ENCODE measurements at regions not wholly inside any gene's neighbourhood (a gene's known extent, or its start where the extent isn't known, plus 50 kb on each side); places are given as distances from the start of the nearest gene placed in this dataset.

DNA sequence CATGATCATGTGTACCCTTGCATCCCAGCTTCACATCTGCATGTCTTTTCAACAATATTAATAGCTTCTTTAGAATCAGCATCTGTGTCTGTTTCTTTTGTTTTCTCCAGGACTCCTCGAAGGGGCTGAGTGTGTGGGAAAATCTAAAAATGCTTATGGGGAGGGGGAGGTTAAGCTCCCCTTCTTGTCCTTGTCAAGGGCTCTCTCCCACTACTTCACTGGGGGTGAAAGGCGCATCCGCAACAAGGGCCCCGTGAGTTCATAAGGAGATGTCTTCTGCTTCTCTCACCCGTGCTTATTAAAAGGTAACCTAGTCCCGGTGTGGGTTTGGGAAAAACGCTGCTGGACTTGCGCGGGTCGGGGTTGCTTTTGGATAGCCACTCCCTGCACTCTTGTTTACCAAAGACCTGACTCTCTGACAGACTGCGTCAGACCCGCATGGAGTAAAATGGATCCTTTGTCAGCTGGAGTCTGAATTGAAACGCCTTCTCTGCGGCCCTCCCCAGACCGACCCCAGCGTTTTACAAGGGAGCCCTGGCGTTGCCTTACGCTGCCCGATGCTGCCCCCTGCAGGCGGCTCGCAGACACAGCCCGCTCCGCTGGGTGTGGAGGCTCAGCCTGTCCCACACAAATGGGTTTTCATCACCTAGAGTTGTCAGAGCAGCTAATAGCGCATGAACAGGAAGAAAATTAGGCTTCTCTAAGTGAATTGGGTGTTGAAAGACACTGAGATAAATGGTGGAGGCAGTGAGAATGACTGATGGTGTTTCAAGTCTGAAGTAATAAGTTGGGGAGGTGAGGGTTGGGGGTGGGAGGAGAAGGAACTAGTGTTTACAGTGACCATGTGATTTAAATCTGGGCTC, 53.8 kb downstream of the IER5 start:
- Histone ChIP-seq H3K27me3 (no peaks in the 10 kb centered on the region), H3K4me1 (peaks cover 10% of the 10 kb centered on the region), H3K9me3 (replicated peaks) (peaks cover 4% of the 10 kb centered on the region; the same call in 1 of the 2 replicates), H3K27ac (peak overlapping the region; percentile 31; the same call in 1 of the 2 replicates), H3K4me3 (peak overlapping the region; percentile 47), H3K36me3 (no peaks in the 10 kb centered on the region)
- peak; percentile 86 to 94 for DNase-seq

DNA sequence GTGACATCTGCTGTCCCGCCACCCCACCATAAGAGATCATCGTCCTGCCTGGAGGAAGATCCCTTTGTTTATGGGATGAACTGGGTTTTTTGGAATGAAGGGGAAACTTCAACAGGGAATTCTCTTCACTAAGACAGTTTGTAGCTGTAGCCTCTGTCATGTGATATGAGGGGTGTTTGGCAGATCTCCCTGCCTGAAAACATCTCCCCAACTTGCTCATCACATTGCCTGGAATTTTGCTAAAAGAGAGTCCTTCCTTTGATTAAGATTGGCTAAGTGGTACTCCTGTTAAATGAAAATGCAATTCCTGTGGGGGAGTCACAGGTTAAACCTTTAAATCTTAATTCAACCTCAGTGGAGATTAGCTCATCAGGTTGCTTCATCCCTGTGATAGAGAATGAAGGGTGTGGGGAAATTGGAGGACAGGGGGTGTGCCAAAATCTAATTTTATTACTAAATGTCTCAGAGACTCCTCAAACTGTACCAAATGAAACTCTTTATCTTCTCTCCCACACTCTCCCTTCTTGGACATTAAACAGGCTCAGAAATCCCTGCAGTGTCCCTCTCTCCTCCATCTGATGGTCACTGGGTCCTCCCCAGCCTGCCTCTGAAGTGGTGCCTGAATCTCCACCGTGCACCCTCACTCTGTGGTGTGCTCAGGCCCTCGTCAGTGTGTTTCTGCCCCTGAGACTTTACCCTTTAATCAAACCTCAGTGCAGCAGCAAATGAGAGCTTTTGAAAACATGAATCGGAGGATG, 54.8 kb downstream of the IER5 start:
- Histone ChIP-seq H3K27me3 (no peaks in the 10 kb centered on the region), H3K27ac (no peak overlapping the region), H3K36me3 (no peaks in the 10 kb centered on the region), H3K4me1 (peaks cover 10% of the 10 kb centered on the region), H3K9me3 (replicated peaks) (peaks cover 4% of the 10 kb centered on the region; the same call in 1 of the 2 replicates), H3K4me3 (no peak overlapping the region)
- DNase-seq, result no peak

DNA sequence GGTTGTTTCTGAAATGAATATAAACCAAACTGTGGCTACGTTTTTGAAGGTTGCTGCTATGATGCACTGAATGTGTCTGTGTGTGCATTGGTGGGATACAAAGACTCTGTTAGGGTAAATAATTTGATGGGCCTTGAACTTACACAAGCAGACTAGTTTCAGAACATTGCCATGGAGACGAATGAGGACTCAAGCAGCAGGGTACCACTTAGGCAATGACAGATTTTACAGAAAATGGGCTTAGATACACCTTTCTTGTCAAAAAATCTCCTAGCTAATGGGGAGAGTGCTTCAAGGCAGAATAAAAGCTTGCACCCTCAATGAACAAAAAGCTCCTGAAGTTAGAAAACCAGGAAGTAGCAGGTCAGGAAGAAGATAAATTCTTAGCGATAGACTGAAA, 55.7 kb downstream of the IER5 start:
- Histone ChIP-seq H3K27ac (no peak overlapping the region), H3K4me1 (peaks cover 11% of the 10 kb centered on the region), H3K27me3 (no peaks in the 10 kb centered on the region), H3K9me3 (replicated peaks) (peaks cover 4% of the 10 kb centered on the region; the same call in 1 of the 2 replicates), H3K36me3 (no peaks in the 10 kb centered on the region), H3K4me3 (no peak overlapping the region)
- no peak for DNase-seq

DNA sequence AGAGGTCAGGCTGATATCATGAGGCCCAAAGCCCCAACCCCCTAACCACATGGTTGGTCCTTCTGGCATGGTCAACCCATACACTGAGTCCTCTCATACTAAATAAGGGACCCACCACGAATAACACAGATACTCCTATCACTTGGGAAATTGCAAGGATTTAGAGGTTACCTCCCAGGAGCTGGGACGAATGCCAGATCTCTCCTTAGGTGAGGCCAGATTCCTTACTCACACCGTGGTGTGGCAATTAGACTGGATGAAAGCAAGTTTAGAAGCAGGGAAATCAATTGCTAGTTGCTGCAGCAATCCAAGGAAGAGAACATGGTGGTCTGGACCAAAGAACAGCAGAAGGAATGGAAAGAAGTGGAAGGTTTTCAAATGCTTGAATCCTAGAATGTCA, 60.1 kb downstream of the IER5 start:
- Histone ChIP-seq H3K9me3 (replicated peaks) (peaks cover 4% of the 10 kb centered on the region; the same call in 1 of the 2 replicates), H3K27me3 (no peaks in the 10 kb centered on the region), H3K36me3 (no peaks in the 10 kb centered on the region), H3K27ac (no peak overlapping the region), H3K4me1 (peaks cover 19% of the 10 kb centered on the region), H3K4me3 (no peak overlapping the region)
- no peak for DNase-seq

DNA sequence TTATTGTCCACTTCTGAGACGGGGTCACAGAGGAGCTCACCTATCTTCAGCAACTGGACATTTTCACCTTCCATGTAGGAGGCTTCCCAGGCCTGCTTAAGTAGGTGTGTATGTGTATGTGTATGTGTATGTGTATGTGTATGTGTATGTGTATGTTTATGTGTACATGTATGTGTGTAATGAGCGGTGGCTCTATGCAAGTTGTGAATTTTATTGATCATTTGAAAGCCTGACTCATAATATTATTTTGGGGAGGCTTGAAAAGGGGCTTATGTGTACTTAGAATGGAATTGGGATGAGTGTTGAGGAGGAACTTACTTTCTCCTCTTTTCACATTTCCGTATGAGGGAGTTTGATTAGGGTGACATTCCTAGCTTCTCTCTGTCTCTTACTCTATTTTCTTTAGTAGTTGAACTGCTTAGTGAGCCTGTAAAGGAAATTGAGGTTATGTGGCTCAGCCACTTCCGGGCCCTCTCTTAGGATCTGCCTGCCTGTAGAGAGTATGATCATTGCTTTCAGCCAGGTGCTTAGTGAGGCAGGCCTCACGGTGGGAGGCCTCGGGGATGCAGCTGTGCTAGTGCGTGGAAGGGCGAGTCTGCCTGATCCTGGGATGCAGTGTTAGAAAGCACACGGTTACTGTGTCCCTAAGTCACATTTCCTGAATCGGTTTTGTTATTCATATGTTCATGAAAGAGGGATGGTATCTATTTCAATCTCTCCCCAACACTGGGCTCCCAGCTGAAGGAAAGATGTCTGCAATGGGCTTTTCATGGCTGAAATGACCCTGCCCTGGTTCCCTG, 61.0 kb downstream of the IER5 start:
- H3K27me3 ChIP-seq, result no peaks in the 10 kb centered on the region
- H3K4me1 ChIP-seq, result peaks cover 19% of the 10 kb centered on the region
- no peak overlapping the region for H3K27ac ChIP-seq
- H3K4me3 ChIP-seq, result no peak overlapping the region
- peak; percentile 41 to 68 for DNase-seq
- peaks cover 4% of the 10 kb centered on the region; the same call in 1 of the 2 replicates for H3K9me3 ChIP-seq (replicated peaks)
- H3K36me3 ChIP-seq, result no peaks in the 10 kb centered on the region

DNA sequence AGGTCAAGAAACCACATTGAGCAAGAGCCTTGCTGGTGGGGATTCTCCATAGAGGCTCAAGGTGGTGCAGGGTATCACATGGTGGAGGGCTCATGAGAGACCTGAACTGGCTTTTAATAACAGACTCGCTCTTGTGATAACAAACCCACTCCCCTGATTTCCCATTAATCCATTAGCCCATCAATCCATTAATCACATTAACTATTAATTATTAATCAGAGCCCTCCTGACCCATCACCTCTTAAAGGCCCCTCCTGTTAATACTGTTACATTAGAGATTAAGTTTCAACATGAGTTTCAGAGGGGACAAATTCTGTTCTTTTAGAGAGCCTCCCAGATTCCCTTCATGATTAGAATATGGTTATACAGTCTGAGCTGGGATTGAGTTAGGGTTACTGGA, 61.8 kb downstream of the IER5 start:
- Histone ChIP-seq H3K27me3 (no peaks in the 10 kb centered on the region), H3K4me1 (peaks cover 19% of the 10 kb centered on the region), H3K9me3 (replicated peaks) (peaks cover 4% of the 10 kb centered on the region; the same call in 1 of the 2 replicates), H3K4me3 (no peak overlapping the region), H3K27ac (no peak overlapping the region), H3K36me3 (no peaks in the 10 kb centered on the region)
- DNase-seq, result no peak

DNA sequence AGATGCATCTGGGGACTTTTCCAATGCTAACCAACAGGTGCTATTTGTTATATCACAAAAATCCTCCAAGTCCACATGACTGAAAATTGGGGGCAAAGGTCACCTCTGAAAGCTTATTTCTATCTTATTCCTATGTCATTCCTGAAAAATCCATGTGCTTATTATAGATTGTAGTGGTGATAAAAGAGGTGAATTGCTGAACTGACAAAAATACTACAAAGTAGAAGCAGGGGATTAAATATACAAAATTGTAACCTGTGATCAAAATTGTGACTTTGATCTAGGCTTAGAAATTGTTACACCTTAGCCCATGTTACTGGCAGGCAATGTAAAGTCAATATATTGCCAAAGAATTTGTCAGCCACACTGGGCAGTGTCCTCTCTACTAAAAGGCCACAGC, 62.3 kb downstream of the IER5 start:
- no peak overlapping the region for H3K4me3 ChIP-seq
- DNase-seq, result no peak
- peaks cover 4% of the 10 kb centered on the region; the same call in 1 of the 2 replicates for H3K9me3 ChIP-seq (replicated peaks)
- no peaks in the 10 kb centered on the region for H3K27me3 ChIP-seq
- H3K36me3 ChIP-seq, result no peaks in the 10 kb centered on the region
- no peak overlapping the region for H3K27ac ChIP-seq
- peaks cover 19% of the 10 kb centered on the region for H3K4me1 ChIP-seq

DNA sequence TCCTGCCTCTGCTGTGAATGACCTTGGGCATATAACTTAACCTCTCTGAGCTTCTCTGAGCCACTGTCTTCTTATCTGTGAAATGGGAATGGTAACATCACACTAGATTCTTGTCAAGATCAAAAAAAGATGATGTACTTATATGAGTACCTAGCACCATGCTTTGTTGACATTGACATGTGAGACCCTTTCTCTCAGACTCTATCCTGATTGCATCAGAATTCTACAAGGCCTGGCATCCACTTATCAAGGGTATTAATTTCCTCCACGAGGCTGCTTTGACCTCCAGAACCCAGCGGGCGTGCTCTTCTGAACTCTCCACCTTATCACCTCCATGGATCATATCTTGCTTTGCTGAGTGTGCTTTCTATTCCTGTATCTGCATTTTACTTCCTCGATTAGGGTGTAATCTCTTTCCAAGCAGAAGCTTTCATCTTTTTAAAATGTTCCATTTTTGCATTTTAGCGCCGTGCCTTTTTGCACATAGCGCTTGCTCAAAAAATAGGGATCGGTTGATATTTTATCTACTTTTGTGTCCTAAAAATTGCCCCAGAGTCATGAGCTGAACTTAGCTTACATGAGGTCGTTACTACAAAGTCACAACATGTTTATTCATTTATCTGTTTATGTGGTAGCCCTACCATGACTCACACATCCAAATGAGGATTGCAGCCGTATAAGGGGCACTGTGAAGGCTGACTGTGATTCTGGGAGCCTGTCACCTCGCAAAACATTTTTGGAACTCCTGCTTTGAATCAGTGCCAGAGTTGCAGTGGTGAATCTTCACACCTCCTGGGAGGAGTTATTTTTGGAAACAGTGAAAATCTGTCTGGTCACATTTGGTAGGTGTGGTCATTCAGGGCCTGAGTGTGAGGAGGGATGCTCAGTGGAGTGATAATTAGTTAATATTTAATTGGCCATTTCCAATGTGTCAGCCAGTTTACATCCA, 63.2 kb downstream of the IER5 start:
- no peak for DNase-seq
- no peaks in the 10 kb centered on the region for H3K9me3 ChIP-seq (replicated peaks)
- no peaks in the 10 kb centered on the region for H3K27me3 ChIP-seq
- H3K4me3 ChIP-seq, result no peak overlapping the region
- H3K27ac ChIP-seq, result no peak overlapping the region
- no peaks in the 10 kb centered on the region for H3K36me3 ChIP-seq
- H3K4me1 ChIP-seq, result peaks cover 19% of the 10 kb centered on the region

DNA sequence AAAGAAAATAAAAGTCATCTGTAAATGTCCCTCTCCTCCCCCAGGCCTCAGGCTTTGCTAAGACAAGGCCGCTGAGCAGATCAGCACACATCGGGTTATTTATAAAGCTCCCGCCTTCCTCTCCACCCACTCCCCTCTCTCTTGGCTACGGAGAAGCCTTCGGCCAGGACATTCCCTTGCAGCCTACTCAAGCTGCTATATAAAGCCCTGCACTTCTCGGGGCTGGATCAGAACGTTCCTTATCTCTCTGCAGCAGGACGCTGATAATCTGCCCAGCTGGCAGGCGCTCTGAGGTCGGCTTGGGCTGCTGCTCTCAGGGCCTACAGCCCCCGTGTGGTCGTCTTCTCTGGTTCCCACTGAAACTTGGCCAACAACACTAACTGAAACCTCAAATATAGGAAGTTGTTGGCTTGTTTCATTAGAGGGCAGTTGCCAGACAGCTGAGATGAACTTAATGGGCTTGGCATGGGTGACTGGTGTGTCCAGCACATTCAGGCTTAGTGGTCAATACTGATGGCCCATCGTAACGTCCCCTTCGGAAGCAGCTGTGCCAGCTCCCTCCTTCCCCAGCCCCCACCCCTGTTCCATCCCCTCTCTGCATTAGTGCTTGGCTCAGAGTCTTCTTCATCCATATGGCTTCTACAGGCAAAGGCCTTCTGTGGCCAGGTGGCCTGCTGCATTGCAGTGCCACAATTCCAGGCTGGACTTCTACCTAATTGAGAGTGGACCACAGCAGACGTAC, 64.6 kb downstream of the IER5 start:
- H3K4me3 ChIP-seq, result no peak overlapping the region
- peak; percentile 59 to 73 for DNase-seq
- peak overlapping the region; percentile 27 for H3K27ac ChIP-seq
- no peaks in the 10 kb centered on the region for H3K27me3 ChIP-seq
- H3K36me3 ChIP-seq, result no peaks in the 10 kb centered on the region
- peaks cover 19% of the 10 kb centered on the region for H3K4me1 ChIP-seq
- no peaks in the 10 kb centered on the region for H3K9me3 ChIP-seq (replicated peaks)

DNA sequence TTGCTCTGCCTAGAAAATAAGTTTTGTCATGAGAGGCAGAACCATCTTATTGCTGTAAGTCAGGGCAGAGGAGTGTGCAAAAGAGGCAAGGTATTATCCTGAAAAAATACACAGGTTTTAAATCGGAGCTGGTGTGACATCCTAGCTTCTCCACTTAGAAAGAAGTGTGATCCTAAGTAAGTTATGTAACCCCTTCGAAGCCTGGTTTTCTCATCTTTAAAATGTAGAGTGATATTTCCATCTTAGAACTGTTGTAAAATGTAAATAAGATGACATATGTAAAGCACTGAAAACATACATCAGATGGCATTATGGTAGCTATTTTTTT, 65.1 kb downstream of the IER5 start:
- H3K27ac ChIP-seq, result no peak overlapping the region

DNA sequence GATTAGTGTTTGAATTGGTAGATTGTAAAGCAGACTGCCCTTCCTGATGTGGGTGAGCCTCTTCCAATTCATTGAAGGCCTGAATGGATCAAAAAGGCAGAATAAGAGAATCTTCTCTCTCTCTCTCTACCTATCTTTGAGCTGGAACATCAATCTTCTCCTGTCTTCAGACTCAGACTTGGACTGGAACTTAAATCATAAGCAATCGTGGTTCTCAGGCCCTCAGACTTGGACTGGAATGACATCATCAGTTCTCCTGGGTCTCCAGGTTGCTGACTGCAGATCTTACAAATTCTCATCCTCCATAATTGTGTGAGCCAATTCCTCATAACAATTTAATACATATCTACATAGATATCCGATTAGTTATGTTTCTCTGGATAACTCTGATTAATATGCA, 66.8 kb downstream of the IER5 start:
- H3K27ac ChIP-seq, result no peak overlapping the region
- DNase-seq, result no peak

More for the DNA sequence above, 65.1 kb downstream of the IER5 start:
- Histone ChIP-seq H3K36me3 (no peaks in the 10 kb centered on the region), H3K9me3 (replicated peaks) (no peaks in the 10 kb centered on the region), H3K27me3 (no peaks in the 10 kb centered on the region), H3K4me3 (no peak overlapping the region), H3K4me1 (peaks cover 19% of the 10 kb centered on the region)
- DNase-seq, result no peak

DNA sequence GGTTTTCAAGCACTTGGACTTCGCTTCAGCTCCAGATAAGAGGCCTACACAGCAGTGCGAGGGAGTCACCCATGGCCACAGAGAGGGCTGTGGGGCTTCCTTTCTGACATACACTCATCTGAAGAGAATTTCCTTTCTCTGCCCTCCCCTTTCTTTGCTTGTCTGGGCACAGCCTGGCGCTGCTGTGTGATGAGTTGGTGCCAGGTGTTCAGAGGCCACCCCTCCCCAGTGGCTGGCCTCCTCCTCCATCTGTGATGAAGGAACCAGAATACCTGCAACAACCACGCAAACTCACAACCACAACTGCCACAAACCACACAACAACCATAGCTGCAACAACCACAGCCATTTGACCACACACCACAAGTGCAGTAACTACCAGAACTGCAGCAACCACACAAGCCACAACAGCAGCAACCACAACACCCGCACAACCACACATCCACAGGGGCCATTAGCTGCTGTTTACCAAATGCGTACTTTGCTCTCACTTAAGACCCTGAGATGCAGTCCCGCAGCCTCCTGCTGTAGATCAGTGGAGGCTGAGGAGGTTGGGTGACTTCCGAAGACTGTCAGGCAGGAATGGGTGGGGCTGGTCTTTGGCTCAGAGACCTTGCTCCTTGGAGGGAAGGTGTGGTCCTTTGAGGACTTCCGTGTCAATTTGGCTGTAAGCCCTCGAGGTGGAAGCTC, 71.1 kb downstream of the IER5 start:
- H3K4me3 ChIP-seq, result no peak overlapping the region
- no peak overlapping the region for H3K27ac ChIP-seq
- no peaks in the 10 kb centered on the region for H3K27me3 ChIP-seq
- H3K36me3 ChIP-seq, result no peaks in the 10 kb centered on the region
- H3K9me3 ChIP-seq (replicated peaks), result peaks cover 5% of the 10 kb centered on the region; the same call in 1 of the 2 replicates
- peaks cover 19% of the 10 kb centered on the region for H3K4me1 ChIP-seq
- peak; percentile 32 to 40 for DNase-seq

More for the DNA sequence above, 66.8 kb downstream of the IER5 start:
- Histone ChIP-seq H3K4me1 (peaks cover 15% of the 10 kb centered on the region), H3K4me3 (no peak overlapping the region), H3K27me3 (no peaks in the 10 kb centered on the region), H3K36me3 (no peaks in the 10 kb centered on the region), H3K9me3 (replicated peaks) (no peaks in the 10 kb centered on the region)

DNA sequence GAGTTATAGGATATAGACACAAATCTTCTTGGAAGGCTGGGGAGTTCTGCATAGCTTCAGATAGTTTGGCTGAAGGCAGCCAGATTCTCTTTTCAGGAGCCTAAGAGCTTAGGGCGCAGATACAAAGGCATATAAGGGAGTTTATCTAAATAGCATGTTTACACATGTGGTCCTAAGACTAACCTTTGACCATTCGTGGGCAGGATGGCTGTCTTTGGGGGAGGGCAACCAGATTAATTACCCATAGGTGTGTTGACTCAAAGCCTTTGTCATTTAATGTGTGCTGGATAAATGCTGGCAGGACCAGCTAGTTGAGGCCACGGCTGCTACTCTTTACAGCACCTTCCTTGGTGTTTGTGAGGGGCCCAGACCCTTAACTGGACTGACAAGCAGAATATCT, 71.8 kb downstream of the IER5 start:
- DNase-seq, result no peak
- H3K27ac ChIP-seq, result no peak overlapping the region
- H3K4me1 ChIP-seq, result peaks cover 19% of the 10 kb centered on the region
- H3K4me3 ChIP-seq, result no peak overlapping the region
- no peaks in the 10 kb centered on the region for H3K27me3 ChIP-seq
- H3K9me3 ChIP-seq (replicated peaks), result peaks cover 5% of the 10 kb centered on the region
- H3K36me3 ChIP-seq, result no peaks in the 10 kb centered on the region
